ENCODE measurements at regions not wholly inside any gene's neighbourhood (a gene's known extent, or its start where the extent isn't known, plus 50 kb on each side); places are given as distances from the start of the nearest gene placed in this dataset.

- Histone ChIP-seq H3K27me3 (no peaks in the 10 kb centered on the region), H3K9me3 (no peaks in the 10 kb centered on the region), H3K4me3 (replicated peaks in 1 of 3) (no peak overlapping the region), H3K4me1 (no peaks in the 10 kb centered on the region), H3K27ac (no peak overlapping the region), H3K36me3 (no peaks in the 10 kb centered on the region)
- DNase-seq: no peak
- intact Hi-C loops (cut with DNase I): no loop called here
- no peak for TF ChIP-seq POLR2A (IDR thresholded peaks at IDR 0.05)
- TF ChIP-seq CTCF (IDR thresholded peaks at IDR 0.05): no peak
- WGBS, 2 donors: 96 to 97% methylated on average over 5 of the region's 5 CpGs
Observed at GRCh38 chr16:82311528-82311927, 141.5 kb upstream of the MPHOSPH6 start.

GRCh38 chr16:82302042-82302727 is 132.2 kb upstream of the MPHOSPH6 start:
- H3K27ac ChIP-seq: no peak overlapping the region
- intact Hi-C loops (cut with DNase I): no loop called here
- 70 to 81% methylated on average over 17 of the region's 17 CpGs for WGBS, 2 donors
- H3K36me3 ChIP-seq: no peaks in the 10 kb centered on the region
- no peaks in the 10 kb centered on the region for H3K9me3 ChIP-seq
- no peaks in the 10 kb centered on the region for H3K27me3 ChIP-seq
- H3K4me3 ChIP-seq (replicated peaks in 1 of 3): no peak overlapping the region
- no peak for TF ChIP-seq CTCF (IDR thresholded peaks at IDR 0.05)
- no peak for TF ChIP-seq POLR2A (IDR thresholded peaks at IDR 0.05)
- DNase-seq: no peak
- no peaks in the 10 kb centered on the region for H3K4me1 ChIP-seq

DNA sequence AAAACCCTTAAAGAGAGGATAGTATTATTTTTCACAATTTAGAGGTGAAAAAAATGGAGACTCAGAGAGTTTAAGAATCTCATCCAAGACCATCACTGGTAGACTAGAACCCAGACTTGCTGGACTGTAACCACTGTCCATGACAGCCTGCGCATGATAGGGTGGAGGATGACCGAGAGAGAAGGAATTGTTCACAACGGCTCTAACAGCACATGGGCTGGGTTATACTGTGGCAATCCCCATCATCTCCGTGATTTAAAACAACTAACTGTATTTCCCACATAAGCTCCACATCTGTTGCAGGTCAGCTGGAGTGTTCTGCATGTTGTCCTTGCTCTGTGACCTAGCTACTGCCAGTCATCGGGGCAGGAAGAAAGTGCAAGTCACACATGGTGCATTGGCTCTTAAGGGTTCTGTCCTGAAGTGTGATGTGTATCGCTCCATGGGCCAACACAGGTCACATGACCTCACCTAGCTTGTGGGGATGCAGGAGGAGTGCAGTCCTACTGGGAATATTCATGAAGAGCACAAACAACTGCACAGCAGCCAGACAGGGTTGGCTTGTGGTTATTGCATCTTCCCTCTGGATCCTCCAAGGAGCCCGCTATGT is 131.2 kb upstream of the MPHOSPH6 start:
- intact Hi-C loops (cut with DNase I): no loop called here
- Histone ChIP-seq H3K36me3 (no peaks in the 10 kb centered on the region), H3K4me1 (no peaks in the 10 kb centered on the region), H3K9me3 (no peaks in the 10 kb centered on the region), H3K27ac (no peak overlapping the region), H3K4me3 (replicated peaks in 1 of 3) (no peak overlapping the region), H3K27me3 (no peaks in the 10 kb centered on the region)
- DNase-seq: no peak
- 86 to 89% methylated on average over 7 of the region's 7 CpGs for WGBS, 2 donors
- TF ChIP-seq POLR2A (IDR thresholded peaks at IDR 0.05) (no peak), CTCF (IDR thresholded peaks at IDR 0.05) (no peak)

GRCh38 chr16:82300374-82300951 is 130.4 kb upstream of the MPHOSPH6 start:
- Histone ChIP-seq H3K4me1 (no peaks in the 10 kb centered on the region), H3K4me3 (replicated peaks in 1 of 3) (no peak overlapping the region), H3K27ac (no peak overlapping the region), H3K9me3 (no peaks in the 10 kb centered on the region), H3K36me3 (no peaks in the 10 kb centered on the region), H3K27me3 (no peaks in the 10 kb centered on the region)
- DNase-seq: no peak
- intact Hi-C loops (cut with DNase I): no loop called here
- TF ChIP-seq CTCF (IDR thresholded peaks at IDR 0.05) (no peak), POLR2A (IDR thresholded peaks at IDR 0.05) (no peak)
- 91 to 92% methylated on average over 6 of the region's 6 CpGs for WGBS, 2 donors

DNA sequence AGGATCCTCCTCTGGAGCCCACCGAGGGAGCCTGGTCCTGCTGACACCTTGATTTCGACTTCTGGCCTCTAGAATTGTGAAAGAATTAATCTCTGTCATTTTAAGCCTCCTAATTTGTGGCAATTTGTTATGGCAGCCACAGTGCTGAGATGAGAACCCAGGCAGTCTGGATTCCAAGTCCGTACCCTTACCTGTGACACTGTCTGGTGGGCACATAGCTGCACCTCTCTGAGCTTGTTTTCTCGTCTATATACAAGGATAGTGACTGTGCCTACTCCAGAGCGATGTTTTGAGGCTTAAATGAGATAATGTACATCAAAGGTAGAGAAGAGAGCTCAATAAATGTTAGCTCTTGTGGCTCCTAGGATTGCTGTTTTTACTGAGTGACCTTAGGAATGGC is 128.4 kb upstream of the MPHOSPH6 start:
- H3K27ac ChIP-seq: no peak overlapping the region
- intact Hi-C loops (cut with DNase I): no loop called here

More for the DNA sequence above, 128.4 kb upstream of the MPHOSPH6 start:
- no peak overlapping the region for H3K4me3 ChIP-seq (replicated peaks in 1 of 3)
- H3K27me3 ChIP-seq: no peaks in the 10 kb centered on the region
- no peak for DNase-seq
- H3K4me1 ChIP-seq: no peaks in the 10 kb centered on the region
- no peaks in the 10 kb centered on the region for H3K9me3 ChIP-seq
- no peak for TF ChIP-seq POLR2A (IDR thresholded peaks at IDR 0.05)
- TF ChIP-seq CTCF (IDR thresholded peaks at IDR 0.05): no peak
- H3K36me3 ChIP-seq: no peaks in the 10 kb centered on the region
- 88 to 95% methylated on average over 5 of the region's 5 CpGs for WGBS, 2 donors
